Esophagus muscularis mucosa (tissue), 3 donors: ENCODE measurements at regions not wholly inside any gene's neighbourhood (a gene's known extent, or its start where the extent isn't known, plus 50 kb on each side); places are given as distances from the start of the nearest gene placed in this dataset.

ENCODE experiments used
- CTCF ChIP-seq, 3 experiments: fragments of 200-600 bp in 2 of 3; fragments of 450-650 bp in 1 of 3; sonication (generic) in 2 of 3; IDR thresholded peaks; one replicate each; pipeline ENCODE4 v1.5.1; 2017 to 2019; ENCODE audit warnings: antibody characterized with exemption in 3 of 3, mild to moderate bottlenecking in 2 of 3, moderate library complexity in 1 of 3
- POLR2A ChIP-seq: fragments of 450-650 bp; IDR thresholded peaks from one replicate; pipeline ENCODE4 v1.6.1; 2017; ENCODE audit warnings: antibody characterized with exemption, moderate library complexity, mild to moderate bottlenecking, low read depth
- POLR2AphosphoS5 ChIP-seq, 2 donors: sonication (generic); formaldehyde crosslinking; IDR thresholded peaks; one replicate each; pipeline ENCODE4 v1.6.1; 2017; ENCODE audit warnings: antibody characterized with exemption in 2 of 2

GRCh38 chr5:165026971-165027370 is 1521.6 kb downstream of the MAT2B start:
- no peak for TF ChIP-seq POLR2A
- TF ChIP-seq CTCF (IDR thresholded peaks at IDR 0.05), result no peak
- TF ChIP-seq POLR2AphosphoS5 (IDR thresholded peaks at IDR 0.05), result no peak
